ENCODE measurements at regions not wholly inside any gene's neighbourhood (a gene's known extent, or its start where the extent isn't known, plus 50 kb on each side); places are given as distances from the start of the nearest gene placed in this dataset.

DNA sequence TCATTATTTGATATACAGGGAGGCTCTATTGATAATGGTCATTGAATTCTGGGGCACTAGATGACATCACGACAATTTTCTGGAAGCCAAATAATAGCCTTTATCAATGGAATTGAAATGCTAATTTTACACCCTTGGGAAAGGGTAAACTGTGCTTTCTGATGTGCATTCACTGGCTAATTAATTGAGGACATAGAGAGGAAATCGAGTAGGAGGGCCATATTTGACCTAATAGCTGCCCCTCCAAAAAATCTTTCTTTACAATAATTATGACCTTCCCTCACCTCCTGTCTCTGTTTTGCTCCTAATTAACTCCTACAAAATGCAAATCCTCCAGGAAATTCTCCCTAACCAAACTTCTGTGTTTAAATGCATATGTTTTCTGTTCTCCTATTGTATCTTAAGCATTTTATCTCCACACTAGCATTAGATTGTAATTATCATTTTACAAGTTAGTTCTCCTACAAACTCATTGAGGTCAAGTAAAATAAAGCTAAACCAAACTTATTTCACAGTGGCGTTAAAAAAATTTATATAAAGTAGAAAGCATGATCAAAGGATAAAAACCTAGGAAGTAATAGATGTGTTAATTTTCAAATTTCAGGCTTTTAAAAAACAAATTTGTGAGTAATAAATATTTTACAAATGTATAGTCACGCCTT is 1414.0 kb upstream of the AGA start:
- H3K27me3 ChIP-seq (replicated peaks; ENCODE audit: control insufficient read depth, insufficient read depth, low read length) = no peaks in the 10 kb centered on the region
- no peak overlapping the region for H3K4me3 ChIP-seq (replicated peaks; ENCODE audit: low read depth, low read length)
- TF ChIP-seq, protein P1, sequence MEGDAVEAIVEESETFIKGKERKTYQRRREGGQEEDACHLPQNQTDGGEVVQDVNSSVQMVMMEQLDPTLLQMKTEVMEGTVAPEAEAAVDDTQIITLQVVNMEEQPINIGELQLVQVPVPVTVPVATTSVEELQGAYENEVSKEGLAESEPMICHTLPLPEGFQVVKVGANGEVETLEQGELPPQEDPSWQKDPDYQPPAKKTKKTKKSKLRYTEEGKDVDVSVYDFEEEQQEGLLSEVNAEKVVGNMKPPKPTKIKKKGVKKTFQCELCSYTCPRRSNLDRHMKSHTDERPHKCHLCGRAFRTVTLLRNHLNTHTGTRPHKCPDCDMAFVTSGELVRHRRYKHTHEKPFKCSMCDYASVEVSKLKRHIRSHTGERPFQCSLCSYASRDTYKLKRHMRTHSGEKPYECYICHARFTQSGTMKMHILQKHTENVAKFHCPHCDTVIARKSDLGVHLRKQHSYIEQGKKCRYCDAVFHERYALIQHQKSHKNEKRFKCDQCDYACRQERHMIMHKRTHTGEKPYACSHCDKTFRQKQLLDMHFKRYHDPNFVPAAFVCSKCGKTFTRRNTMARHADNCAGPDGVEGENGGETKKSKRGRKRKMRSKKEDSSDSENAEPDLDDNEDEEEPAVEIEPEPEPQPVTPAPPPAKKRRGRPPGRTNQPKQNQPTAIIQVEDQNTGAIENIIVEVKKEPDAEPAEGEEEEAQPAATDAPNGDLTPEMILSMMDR (IDR thresholded peaks at IDR 0.05; ENCODE audit: insufficient read depth, low read length, poor library complexity, severe bottlenecking) = no peak
- no peak for DNase-seq (ENCODE audit: extremely low read depth, insufficient read length)
- no peaks in the 10 kb centered on the region for H3K36me3 ChIP-seq (ENCODE audit: control insufficient read depth, insufficient read depth, low read length)

DNA sequence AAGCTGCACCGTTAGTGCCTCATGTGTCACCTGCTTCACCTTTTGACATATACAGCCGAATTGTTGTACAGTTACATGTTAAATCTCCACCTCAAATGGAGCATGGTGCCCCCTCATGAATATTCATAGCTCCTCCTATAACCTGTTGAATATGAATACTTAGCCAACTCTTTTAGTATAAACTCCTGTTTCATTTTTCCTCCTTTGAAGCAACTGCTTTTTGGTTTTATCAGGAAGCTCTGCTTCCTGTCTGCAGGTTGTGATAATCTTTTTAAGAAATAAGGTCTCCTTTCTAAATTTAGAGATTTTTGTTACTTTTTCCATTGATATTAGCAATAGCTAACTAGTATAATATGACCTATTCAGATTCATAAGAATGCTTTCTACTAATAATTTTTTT is 1429.2 kb upstream of the AGA start:
- TF ChIP-seq, protein P1 (IDR thresholded peaks at IDR 0.05; ENCODE audit: insufficient read depth, low read length, poor library complexity, severe bottlenecking) = no peak
- DNase-seq (ENCODE audit: extremely low read depth, insufficient read length) = no peak
- Histone ChIP-seq H3K4me3 (replicated peaks; ENCODE audit: low read depth, low read length) (no peak overlapping the region), H3K36me3 (ENCODE audit: control insufficient read depth, insufficient read depth, low read length) (no peaks in the 10 kb centered on the region), H3K27me3 (replicated peaks; ENCODE audit: control insufficient read depth, insufficient read depth, low read length) (no peaks in the 10 kb centered on the region)

DNA sequence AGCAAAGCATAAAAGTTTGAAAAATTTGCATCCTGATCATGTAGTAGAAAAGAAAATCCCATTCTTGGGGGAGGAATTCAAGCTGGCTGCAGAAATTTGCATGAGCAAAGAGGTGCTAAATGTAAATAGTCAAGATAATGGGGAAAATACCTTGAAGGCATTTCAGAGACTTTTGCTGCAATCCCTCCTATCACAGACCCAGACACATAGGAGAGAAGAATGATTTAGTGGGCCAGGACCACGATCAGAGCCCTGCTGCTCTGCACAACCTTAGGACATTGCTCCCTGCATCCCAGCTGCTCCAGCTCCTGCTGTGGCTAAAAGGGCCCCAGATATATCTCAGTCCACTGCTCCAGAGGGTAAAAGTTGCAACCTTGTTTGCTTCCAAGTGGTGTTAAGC is 1439.7 kb upstream of the AGA start:
- Histone ChIP-seq H3K27me3 (replicated peaks; ENCODE audit: control insufficient read depth, insufficient read depth, low read length) (no peaks in the 10 kb centered on the region), H3K4me3 (replicated peaks; ENCODE audit: low read depth, low read length) (no peak overlapping the region), H3K36me3 (ENCODE audit: control insufficient read depth, insufficient read depth, low read length) (no peaks in the 10 kb centered on the region)
- no peak for DNase-seq (ENCODE audit: extremely low read depth, insufficient read length)
- TF ChIP-seq, protein P1 (IDR thresholded peaks at IDR 0.05; ENCODE audit: insufficient read depth, low read length, poor library complexity, severe bottlenecking) = no peak

DNA sequence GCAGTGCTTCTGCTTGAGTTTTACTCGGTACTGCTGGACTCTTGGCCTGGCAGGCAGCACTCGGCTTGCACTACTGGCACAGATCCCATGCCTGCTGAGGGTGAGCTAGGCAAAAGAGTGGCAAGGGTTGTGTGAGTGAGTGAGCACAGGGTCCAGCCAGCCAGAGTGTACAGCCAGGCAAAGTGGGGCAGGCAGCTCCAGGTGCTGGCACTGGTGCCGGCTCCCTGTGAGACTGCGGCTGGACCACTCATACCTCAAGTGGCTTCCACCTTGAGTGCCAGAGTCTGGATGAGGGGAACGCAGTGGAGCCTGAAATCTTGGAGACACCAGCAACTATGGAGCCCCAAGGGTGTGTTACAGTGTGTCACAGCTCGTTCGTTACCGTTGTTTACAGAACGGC is 1451.9 kb upstream of the AGA start:
- H3K4me3 ChIP-seq (replicated peaks; ENCODE audit: low read depth, low read length) = no peak overlapping the region
- no peak for DNase-seq (ENCODE audit: extremely low read depth, insufficient read length)
- no peaks in the 10 kb centered on the region for H3K27me3 ChIP-seq (replicated peaks; ENCODE audit: control insufficient read depth, insufficient read depth, low read length)
- TF ChIP-seq, protein P1 (IDR thresholded peaks at IDR 0.05; ENCODE audit: insufficient read depth, low read length, poor library complexity, severe bottlenecking) = no peak
- H3K36me3 ChIP-seq (ENCODE audit: control insufficient read depth, insufficient read depth, low read length) = no peaks in the 10 kb centered on the region

DNA sequence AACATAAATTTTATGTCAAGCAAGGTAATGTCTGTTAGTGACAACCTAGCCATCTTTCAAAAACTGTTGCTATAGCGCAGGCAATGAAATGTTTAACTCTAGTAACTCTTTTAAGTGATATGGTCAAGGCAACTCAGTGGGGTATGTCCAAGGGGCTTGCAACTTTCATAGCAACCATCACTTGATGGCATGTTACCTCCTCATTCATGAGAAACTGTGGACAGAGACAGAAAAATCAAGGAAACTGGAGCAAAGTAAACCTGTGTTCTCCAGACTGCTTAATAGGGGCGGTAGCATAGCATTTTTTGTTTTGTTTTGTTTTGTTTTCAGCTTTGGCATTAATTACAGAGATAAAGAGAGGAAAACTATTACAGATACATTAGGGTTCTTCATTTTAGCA is 1456.8 kb upstream of the AGA start:
- Histone ChIP-seq H3K27me3 (replicated peaks; ENCODE audit: control insufficient read depth, insufficient read depth, low read length) (no peaks in the 10 kb centered on the region), H3K4me3 (replicated peaks; ENCODE audit: low read depth, low read length) (no peak overlapping the region), H3K36me3 (ENCODE audit: control insufficient read depth, insufficient read depth, low read length) (no peaks in the 10 kb centered on the region)
- DNase-seq (ENCODE audit: extremely low read depth, insufficient read length) = no peak
- TF ChIP-seq, protein P1 (IDR thresholded peaks at IDR 0.05; ENCODE audit: insufficient read depth, low read length, poor library complexity, severe bottlenecking) = no peak

DNA sequence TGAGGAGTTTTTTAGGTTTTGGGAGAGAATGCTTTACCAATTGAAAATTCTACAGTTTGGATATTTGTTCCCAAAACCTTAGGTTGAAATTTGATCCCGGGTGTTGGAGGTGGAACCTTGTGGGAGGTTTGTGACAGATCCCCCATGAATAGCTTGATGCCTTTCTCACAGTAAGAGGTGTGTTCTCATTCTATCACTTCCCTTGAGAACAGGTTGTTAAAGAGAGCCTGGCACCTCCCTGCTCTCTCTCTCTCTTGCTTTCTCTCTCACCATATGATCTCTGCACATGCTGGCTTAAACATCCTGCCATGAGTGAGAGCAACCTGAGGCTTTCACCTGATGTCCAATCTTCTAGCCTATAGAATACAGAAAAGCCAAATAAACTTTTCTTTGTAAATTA is 1475.5 kb upstream of the AGA start:
- no peak for DNase-seq (ENCODE audit: extremely low read depth, insufficient read length)
- TF ChIP-seq, protein P1 (IDR thresholded peaks at IDR 0.05; ENCODE audit: insufficient read depth, low read length, poor library complexity, severe bottlenecking) = no peak
- Histone ChIP-seq H3K4me3 (replicated peaks; ENCODE audit: low read depth, low read length) (no peak overlapping the region), H3K27me3 (replicated peaks; ENCODE audit: control insufficient read depth, insufficient read depth, low read length) (no peaks in the 10 kb centered on the region), H3K36me3 (ENCODE audit: control insufficient read depth, insufficient read depth, low read length) (no peaks in the 10 kb centered on the region)
